NB4 (cell line): ENCODE measurements at regions not wholly inside any gene's neighbourhood (a gene's known extent, or its start where the extent isn't known, plus 50 kb on each side); places are given as distances from the start of the nearest gene placed in this dataset.

ENCODE experiments used
- MYC ChIP-seq: IDR thresholded peaks from 2 replicates; pipeline ENCODE4 v1.6.1; 2011; ENCODE audit warnings: low read depth, low read length
- POLR2A ChIP-seq: IDR thresholded peaks from 2 replicates; pipeline ENCODE4 v1.6.1; 2011; ENCODE audit warnings: mild to moderate bottlenecking; ENCODE audit not compliant: insufficient read length; ENCODE audit errors: extremely low read depth
- TF ChIP-seq, protein P1 (sequence below): IDR thresholded peaks from one replicate; pipeline ENCODE4 v1.5.1; 2012; ENCODE audit warnings: low read depth, low read length
- TF ChIP-seq, protein P2 (sequence below): IDR thresholded peaks from 2 replicates; pipeline ENCODE4 v1.6.1; 2011; ENCODE audit warnings: low read depth, low read length

DNA sequence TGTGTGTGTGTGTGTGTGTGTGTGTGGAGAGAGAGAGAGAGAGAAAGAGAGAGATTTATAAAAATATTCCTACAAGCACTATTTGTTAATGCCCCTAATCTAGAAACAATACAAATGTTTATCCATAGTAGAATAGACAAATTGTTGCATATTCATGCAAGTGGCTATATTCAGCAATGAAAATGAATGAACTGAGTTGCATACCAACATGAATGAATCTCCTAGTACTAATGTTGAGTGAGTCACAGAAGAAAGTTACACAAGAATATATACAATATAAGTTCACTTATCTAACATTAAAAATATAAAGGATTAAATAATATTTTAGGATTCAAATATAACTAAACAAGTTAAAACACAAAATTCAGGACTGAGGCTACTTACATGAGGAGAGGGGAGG, 456.8 kb upstream of the AMOT start:
- TF ChIP-seq POLR2A (no peak), MYC (no peak)
- TF ChIP-seq, protein P1, sequence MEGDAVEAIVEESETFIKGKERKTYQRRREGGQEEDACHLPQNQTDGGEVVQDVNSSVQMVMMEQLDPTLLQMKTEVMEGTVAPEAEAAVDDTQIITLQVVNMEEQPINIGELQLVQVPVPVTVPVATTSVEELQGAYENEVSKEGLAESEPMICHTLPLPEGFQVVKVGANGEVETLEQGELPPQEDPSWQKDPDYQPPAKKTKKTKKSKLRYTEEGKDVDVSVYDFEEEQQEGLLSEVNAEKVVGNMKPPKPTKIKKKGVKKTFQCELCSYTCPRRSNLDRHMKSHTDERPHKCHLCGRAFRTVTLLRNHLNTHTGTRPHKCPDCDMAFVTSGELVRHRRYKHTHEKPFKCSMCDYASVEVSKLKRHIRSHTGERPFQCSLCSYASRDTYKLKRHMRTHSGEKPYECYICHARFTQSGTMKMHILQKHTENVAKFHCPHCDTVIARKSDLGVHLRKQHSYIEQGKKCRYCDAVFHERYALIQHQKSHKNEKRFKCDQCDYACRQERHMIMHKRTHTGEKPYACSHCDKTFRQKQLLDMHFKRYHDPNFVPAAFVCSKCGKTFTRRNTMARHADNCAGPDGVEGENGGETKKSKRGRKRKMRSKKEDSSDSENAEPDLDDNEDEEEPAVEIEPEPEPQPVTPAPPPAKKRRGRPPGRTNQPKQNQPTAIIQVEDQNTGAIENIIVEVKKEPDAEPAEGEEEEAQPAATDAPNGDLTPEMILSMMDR, result no peak
- TF ChIP-seq, protein P2, sequence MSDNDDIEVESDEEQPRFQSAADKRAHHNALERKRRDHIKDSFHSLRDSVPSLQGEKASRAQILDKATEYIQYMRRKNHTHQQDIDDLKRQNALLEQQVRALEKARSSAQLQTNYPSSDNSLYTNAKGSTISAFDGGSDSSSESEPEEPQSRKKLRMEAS, result no peak
